Spinal cord (tissue), 9 donors: ENCODE measurements at regions not wholly inside any gene's neighbourhood (a gene's known extent, or its start where the extent isn't known, plus 50 kb on each side); places are given as distances from the start of the nearest gene placed in this dataset.
"Not testable (repeated sequence)": the region's sequence is repeated elsewhere in the genome, so short reads cannot be mapped to it uniquely, and the experiment has no call there.

Experiments
- DNase-seq, 6 donors: peaks; one replicate each; pipeline versions ENCODE4 v3.0.0 to v3.0.0-alpha.2; 2013 to 2015; ENCODE audit warnings: low spot score in 6 of 6, low read depth in 4 of 6
- H3K27ac ChIP-seq: one replicate; pipeline ENCODE4 v1.5.1; 2013; ENCODE audit warnings: low read depth, low read length, control low read depth
- H3K27me3 ChIP-seq: one replicate; pipeline ENCODE4 v1.6.1; 2013; ENCODE audit warnings: low read length; ENCODE audit not compliant: control insufficient read depth, insufficient read depth
- H3K36me3 ChIP-seq: one replicate; pipeline ENCODE4 v1.6.1; 2013; ENCODE audit warnings: low read length; ENCODE audit not compliant: control insufficient read depth, insufficient read depth
- H3K4me1 ChIP-seq: one replicate; pipeline ENCODE4 v1.6.1; 2013; ENCODE audit warnings: low read length; ENCODE audit not compliant: control insufficient read depth, insufficient read depth
- H3K4me3 ChIP-seq: one replicate; pipeline ENCODE4 v1.5.1; 2013; ENCODE audit warnings: low read depth, low read length, control low read depth
- H3K9me3 ChIP-seq: one replicate; pipeline ENCODE4 v1.6.1; 2013; ENCODE audit warnings: low read length; ENCODE audit not compliant: control insufficient read depth, insufficient read depth
- WGBS: methylation state at CpG from one replicate; pipeline ENCODE4 v1.1.5; 2013; ENCODE audit warnings: missing lambda C conversion rate; ENCODE audit not compliant: insufficient coverage; 5-methylcytosine and 5-hydroxymethylcytosine counted together
- donor health status: healthy.

- H3K4me3 ChIP-seq = no peak overlapping the region
- no peaks in the 10 kb centered on the region for H3K9me3 ChIP-seq
- no peaks in the 10 kb centered on the region for H3K36me3 ChIP-seq
- no peaks in the 10 kb centered on the region for H3K4me1 ChIP-seq
- DNase-seq = peak in 1 of 6 donors; percentile 79
- 86% methylated on average over 2 of the region's 9 CpGs for WGBS
- H3K27me3 ChIP-seq = no peaks in the 10 kb centered on the region
- H3K27ac ChIP-seq = no peak overlapping the region
These were observed 54.1 kb upstream of the PEG3 start for GRCh38 chr19:56894626-56895025.

DNA sequence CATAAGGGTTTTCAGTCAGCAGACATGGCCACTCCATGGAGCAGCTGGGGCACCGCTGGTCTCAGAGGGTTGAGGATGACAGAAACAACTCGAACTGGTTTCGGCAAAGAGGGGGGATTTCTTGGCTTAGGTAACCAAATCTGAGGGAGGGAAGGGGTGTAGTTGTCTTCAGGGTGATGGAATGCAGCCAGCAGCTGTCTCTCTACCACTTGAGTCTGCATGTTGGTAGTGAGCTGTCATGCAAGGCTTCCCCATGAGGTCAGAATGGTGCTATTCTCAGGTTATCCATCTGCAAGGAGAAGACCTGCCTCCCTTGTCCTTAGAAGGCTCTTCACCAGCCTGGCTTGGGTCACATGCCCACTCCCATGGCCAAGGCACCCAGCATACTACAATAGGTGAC, 55.6 kb upstream of the PEG3 start:
- H3K4me1 ChIP-seq = peaks cover 10% of the 10 kb centered on the region
- no peaks in the 10 kb centered on the region for H3K9me3 ChIP-seq
- no peak overlapping the region for H3K27ac ChIP-seq
- H3K27me3 ChIP-seq = no peaks in the 10 kb centered on the region
- no peak for DNase-seq
- WGBS = 95% methylated on average over 3 of the region's 3 CpGs
- H3K36me3 ChIP-seq = no peaks in the 10 kb centered on the region
- no peak overlapping the region for H3K4me3 ChIP-seq

- no peak overlapping the region for H3K4me3 ChIP-seq
- peak overlapping the region; percentile 75 for H3K27ac ChIP-seq
- 100% methylated on average over 1 of the region's 6 CpGs for WGBS
- H3K9me3 ChIP-seq = no peaks in the 10 kb centered on the region
- H3K4me1 ChIP-seq = peaks cover 10% of the 10 kb centered on the region
- H3K36me3 ChIP-seq = no peaks in the 10 kb centered on the region
- no peak for DNase-seq
- H3K27me3 ChIP-seq = no peaks in the 10 kb centered on the region
These were observed 59.4 kb upstream of the PEG3 start for GRCh38 chr19:56899943-56900342.

GRCh38 chr19:56900573-56901097, 60.1 kb upstream of the PEG3 start:
- H3K27ac ChIP-seq = peak overlapping the region; percentile 75
- no peak overlapping the region for H3K4me3 ChIP-seq
- peaks cover 10% of the 10 kb centered on the region for H3K4me1 ChIP-seq
- no peaks in the 10 kb centered on the region for H3K9me3 ChIP-seq
- no peaks in the 10 kb centered on the region for H3K27me3 ChIP-seq
- 21% methylated on average over 8 of the region's 12 CpGs for WGBS
- peak; percentile 47 to 89 (median 58) for DNase-seq
- H3K36me3 ChIP-seq = no peaks in the 10 kb centered on the region

DNA sequence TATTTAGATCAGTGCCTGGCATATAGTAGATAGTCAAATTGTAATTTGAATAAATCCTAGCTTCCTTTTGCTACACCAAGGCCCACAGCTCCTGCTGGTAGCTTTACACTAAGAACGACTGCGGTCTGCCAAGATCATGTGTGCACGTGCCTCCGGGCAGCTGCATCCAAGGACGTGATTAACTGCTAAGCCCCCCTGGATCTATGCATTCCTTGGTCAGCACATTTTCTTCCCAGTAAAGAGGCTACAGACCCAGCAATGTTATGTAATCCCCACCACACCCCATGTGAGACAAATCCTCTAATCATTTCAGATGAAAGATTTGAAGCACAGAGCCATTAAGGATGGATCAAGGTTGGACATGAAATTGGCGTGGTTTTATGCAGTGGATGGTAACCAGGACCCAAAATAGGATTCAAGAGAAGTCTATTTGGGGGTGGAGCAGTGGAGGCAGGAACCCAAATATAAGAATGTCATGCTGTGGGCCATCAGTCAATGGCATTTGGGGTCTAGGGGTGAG, 65.2 kb upstream of the PEG3 start:
- 44% methylated on average over 6 of the region's 6 CpGs for WGBS
- Histone ChIP-seq H3K27me3 (no peaks in the 10 kb centered on the region), H3K4me1 (peaks cover 2% of the 10 kb centered on the region), H3K36me3 (no peaks in the 10 kb centered on the region), H3K9me3 (no peaks in the 10 kb centered on the region), H3K4me3 (no peak overlapping the region), H3K27ac (no peak overlapping the region)
- DNase-seq = peak in 2 of 6 donors; percentile 20 to 41

- no peak overlapping the region for H3K4me3 ChIP-seq
- no peaks in the 10 kb centered on the region for H3K36me3 ChIP-seq
- DNase-seq = no peak
- no peak overlapping the region for H3K27ac ChIP-seq
- H3K4me1 ChIP-seq = no peaks in the 10 kb centered on the region
- whole genome bisulfite sequencing = 76% methylated on average over 8 of the region's 10 CpGs
- no peaks in the 10 kb centered on the region for H3K27me3 ChIP-seq
- H3K9me3 ChIP-seq = no peaks in the 10 kb centered on the region
These were observed 72.0 kb upstream of the PEG3 start for GRCh38 chr19:56912401-56913112.

DNA sequence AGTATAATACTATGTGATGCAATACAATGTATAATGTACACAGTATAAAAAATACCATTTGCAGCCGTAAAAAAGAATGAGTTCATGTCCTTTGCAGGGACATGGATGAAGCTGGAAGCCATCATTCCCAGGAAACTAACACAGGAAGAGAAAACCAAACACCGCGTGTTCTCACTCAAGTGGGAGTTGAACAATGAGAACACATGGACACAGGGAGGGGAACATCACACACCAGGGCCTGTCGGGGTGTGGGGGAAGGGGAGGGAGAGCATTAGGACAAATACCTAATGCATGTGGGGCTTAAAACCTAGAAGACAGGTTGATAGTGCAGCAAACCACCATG, 72.6 kb upstream of the PEG3 start:
- not testable (repeated sequence) for DNase-seq, H3K9me3 ChIP-seq, H3K27me3 ChIP-seq, H3K4me3 ChIP-seq, H3K36me3 ChIP-seq, H3K27ac ChIP-seq, H3K4me1 ChIP-seq
- no CpG with 5 or more reads among the region's 4 CpGs for WGBS

GRCh38 chr19:56916528-56916927, 76.0 kb upstream of the PEG3 start:
- H3K27ac ChIP-seq = no peak overlapping the region
- no peaks in the 10 kb centered on the region for H3K27me3 ChIP-seq
- DNase-seq = no peak
- no peaks in the 10 kb centered on the region for H3K9me3 ChIP-seq
- WGBS = no CpG with 5 or more reads among the region's 2 CpGs
- H3K4me1 ChIP-seq = peaks cover 8% of the 10 kb centered on the region
- no peak overlapping the region for H3K4me3 ChIP-seq
- H3K36me3 ChIP-seq = no peaks in the 10 kb centered on the region

DNA sequence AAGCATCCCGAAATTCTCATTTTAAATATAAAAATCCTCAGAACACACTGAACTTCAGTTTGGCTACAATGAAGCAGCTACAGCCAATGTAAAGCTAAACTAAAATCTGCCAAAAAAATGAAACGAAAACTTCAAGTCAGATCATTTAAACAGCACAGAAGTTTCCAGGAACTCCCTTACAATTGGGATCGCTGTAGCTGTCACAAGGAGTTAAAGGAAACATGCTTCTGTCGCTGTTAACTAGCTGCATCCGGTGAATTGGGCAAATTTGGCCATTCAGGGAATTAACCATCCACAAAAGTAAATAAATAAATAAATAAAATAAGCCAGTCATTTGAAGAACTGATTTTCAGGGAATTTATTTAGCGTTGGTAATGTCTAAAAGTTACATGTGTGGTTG, 77.0 kb upstream of the PEG3 start:
- no peaks in the 10 kb centered on the region for H3K9me3 ChIP-seq
- H3K4me3 ChIP-seq = no peak overlapping the region
- peaks cover 8% of the 10 kb centered on the region for H3K4me1 ChIP-seq
- peak in 1 of 6 donors; percentile 60 for DNase-seq
- peak overlapping the region; percentile 17 for H3K27ac ChIP-seq
- no peaks in the 10 kb centered on the region for H3K27me3 ChIP-seq
- no peaks in the 10 kb centered on the region for H3K36me3 ChIP-seq
- WGBS = 54% methylated on average over 2 of the region's 6 CpGs

DNA sequence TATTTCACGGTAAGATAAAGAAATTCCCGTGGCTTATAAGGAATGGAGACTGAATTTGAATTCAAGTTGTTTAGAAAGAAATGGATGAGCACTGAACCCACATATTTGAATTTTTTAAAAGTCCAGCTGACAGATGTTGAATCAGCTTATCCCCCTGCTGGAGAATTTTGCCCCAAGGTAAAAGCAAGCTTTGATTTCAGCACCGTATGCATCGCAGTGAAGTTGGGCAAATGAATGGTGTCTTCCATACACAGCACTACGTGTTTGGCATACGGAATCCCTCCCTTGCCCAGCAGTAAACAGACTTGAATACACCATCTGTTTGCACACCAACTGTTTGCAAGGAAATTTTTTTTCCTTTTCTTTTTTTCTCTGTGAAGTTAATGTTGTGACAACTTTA, 77.5 kb upstream of the PEG3 start:
- peaks cover 8% of the 10 kb centered on the region for H3K4me1 ChIP-seq
- no peaks in the 10 kb centered on the region for H3K36me3 ChIP-seq
- H3K27me3 ChIP-seq = no peaks in the 10 kb centered on the region
- 20% methylated on average over 2 of the region's 6 CpGs for WGBS
- H3K9me3 ChIP-seq = no peaks in the 10 kb centered on the region
- peak overlapping the region; percentile 17 for H3K27ac ChIP-seq
- no peak overlapping the region for H3K4me3 ChIP-seq
- DNase-seq = peak in 5 of 6 donors; percentile 57 to 95 (median 71)
